IMR-90 (cell line): ENCODE measurements at regions not wholly inside any gene's neighbourhood (a gene's known extent, or its start where the extent isn't known, plus 50 kb on each side); places are given as distances from the start of the nearest gene placed in this dataset.

Experiments used
- CEBPB ChIP-seq: IDR thresholded peaks from 2 replicates; pipeline ENCODE4 v1.6.1; 2012; ENCODE audit warnings: low read depth, low read length, improper control_type of control experiment
- POLR2A ChIP-seq: IDR thresholded peaks from 2 replicates; pipeline ENCODE4 v1.6.1; 2012; ENCODE audit warnings: mild to moderate bottlenecking, low read depth, low read length
- TF ChIP-seq, protein P1 (sequence below): fragments of 150-350 bp; IDR thresholded peaks from 2 replicates; pipeline ENCODE4 v1.6.1; 2016; ENCODE audit warnings: low read depth, mild to moderate bottlenecking, low read length, moderate library complexity, borderline replicate concordance

DNA sequence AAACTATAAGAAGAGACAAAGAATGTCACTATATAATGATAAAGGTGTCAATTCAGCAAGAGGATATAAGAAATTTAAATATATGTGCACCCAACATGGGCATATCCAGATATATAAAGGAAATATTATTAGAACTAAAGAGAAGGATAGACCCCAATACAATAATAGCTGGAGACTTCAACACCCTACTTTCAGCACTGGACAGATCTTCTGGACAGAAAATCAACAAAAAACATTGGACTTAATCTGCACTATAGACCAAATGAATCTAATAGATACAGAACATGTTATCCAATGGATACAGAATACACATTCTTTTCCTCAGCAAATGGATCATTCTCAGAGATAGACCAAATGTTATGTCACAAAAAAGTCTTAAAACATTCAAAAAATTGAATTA is 327.7 kb downstream of the PPP1R2C start:
- TF ChIP-seq CEBPB: no peak
- no peak for TF ChIP-seq POLR2A
- TF ChIP-seq, protein P1, sequence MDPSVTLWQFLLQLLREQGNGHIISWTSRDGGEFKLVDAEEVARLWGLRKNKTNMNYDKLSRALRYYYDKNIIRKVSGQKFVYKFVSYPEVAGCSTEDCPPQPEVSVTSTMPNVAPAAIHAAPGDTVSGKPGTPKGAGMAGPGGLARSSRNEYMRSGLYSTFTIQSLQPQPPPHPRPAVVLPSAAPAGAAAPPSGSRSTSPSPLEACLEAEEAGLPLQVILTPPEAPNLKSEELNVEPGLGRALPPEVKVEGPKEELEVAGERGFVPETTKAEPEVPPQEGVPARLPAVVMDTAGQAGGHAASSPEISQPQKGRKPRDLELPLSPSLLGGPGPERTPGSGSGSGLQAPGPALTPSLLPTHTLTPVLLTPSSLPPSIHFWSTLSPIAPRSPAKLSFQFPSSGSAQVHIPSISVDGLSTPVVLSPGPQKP: no peak
